ENCODE measurements at regions not wholly inside any gene's neighbourhood (a gene's known extent, or its start where the extent isn't known, plus 50 kb on each side); places are given as distances from the start of the nearest gene placed in this dataset.
"Not testable (repeated sequence)": the region's sequence is repeated elsewhere in the genome, so short reads cannot be mapped to it uniquely, and the experiment has no call there.

DNA sequence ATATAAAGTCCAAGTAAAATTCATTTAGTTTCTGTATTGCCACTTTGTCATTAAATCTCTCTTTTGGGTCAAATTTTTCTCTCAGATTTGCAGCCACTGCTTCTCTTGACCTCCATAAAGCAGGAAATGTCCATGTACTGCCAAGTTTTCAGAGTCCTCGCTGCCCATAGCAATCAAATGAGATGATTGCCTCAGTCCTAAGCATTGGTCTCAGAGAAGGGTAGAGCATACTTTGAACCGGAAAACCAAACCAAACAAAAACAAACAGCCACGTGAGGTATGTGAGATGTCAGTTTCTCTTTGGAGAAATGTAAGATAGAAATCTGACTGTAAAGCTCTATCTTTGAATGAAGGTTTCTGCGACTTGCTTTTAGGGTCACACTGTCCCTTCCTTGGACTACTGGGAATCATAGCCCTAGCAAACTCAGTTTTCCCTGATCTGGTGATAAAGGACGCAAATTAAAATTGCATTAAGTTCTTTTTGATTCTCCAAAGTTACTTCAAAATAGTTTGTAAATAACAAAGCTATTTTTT lies 505.4 kb upstream of the CITED2 start:
- no peak for DNase-seq

DNA sequence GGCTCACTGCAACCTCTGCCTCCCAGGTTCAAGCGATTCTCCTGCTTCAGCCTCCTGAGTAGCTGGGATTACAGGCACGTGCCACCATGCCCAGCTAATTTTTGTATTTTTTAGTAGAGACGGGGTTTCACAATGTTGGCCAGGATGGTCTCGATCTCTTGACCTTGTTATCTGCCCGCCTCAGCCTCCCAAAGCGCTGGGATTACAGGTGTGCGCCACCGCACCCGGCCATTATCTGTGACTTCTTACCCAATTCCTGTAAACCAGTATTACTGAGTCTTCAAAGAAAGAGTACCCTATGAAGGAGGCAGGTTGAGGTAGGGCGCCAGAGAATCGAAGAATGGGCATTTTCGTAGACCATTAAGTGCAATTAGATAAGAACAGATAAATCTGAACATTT lies 504.8 kb upstream of the CITED2 start:
- DNase-seq: not testable (repeated sequence)

DNA sequence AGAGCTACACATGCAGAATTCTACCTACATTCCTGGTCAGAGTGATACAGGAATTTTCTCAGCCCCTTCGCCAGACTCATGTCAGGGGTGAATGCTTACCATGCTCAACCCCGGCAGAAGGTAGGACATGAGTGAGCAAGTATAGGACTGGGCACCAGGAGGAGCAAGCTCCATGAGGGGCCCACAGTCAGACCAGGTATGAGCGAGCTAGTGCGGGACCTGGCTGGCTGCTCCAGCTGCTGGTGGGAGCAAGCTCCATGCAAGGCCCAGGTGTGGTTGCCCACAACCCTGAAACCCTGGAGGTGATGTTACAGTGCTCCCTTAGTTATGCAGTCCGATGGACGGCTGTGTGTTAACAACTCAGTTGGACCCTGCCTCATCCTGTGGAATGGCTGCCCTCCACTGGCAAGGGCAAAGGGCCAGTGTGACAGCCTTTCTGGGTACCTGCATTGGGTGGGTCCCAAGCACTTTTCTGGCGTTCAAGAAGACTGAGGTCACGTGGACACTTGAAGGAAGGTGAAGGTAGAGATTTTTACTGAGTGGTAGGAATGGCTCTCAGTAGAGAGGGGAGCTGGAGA lies 503.5 kb upstream of the CITED2 start:
- no peak for DNase-seq

DNA sequence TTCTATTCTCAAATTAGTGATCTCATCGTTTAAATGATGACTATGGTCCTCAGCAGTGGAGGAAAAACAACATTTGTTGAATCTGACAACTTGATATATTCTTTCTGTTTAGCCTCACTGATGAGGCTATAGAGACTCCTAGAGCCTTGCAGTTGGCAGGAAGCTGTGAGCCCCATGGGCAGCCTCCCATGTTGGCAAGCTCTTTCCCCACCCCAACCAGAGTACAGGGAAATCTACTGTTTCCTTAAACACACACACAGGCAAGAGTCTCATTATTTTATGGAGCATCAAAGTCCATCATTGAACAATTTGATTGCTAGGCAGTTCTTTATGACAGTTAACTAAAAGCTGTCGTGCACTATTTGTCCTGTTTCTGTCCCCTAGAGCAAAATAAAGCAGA lies 498.2 kb upstream of the CITED2 start:
- no peak for DNase-seq

DNA sequence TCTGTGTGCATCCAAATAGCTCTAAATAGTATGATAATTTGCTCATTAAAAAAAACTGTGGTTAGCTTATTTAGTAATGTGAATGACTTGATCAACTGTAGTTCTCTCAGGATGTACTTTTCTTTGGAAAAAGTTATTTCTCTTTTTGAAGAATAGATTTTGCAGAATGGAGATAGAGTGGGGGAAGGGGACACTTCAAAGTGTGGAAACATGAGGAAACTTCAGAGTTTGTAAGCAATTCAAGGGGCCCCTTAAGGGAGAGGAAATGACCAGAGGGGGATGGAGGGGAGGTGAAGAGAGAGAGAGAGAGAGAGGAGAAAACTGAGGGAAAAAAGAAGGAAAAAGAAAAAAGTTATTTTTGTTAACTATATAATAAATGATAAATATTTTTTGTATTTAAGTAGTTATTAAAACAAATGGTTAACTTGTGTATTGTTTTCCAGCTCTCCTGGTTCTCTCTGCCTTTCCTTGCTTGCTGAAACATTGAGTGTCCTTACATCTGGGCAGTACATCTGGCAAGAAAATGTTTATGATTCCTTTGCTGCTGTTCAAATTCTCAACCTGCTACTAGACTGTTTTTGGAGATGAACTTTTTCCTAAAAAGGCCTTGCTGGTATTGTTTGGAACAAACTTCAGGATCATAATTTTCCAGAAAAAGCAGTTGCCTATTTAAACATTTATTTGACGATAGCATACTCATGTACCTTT lies 497.5 kb upstream of the CITED2 start:
- DNase-seq: no peak

DNA sequence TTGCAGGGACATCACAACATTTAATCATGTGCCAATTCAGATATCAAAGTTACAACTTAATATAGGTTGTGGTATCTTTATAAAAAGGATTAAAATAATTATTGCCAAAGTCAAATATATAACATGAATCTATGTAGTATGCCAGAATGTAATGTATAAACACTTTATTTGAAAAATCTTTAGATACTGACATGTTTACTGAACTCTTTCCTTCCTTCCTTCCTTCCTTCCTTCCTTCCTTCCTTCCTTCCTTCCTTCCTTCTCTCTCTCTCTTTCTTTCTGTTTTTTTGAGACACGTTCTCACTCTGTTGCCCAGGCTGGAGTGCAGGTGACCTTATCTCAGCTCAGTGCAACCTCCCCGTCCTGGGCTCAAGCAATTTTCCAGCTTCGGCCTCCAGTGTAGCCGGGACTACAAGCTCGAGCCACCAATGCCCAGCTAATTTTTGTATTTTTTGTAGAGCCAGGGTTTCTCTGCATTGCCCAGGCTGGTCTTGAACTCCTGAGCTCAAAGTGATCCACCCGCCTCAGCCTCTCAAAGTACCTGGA lies 496.8 kb upstream of the CITED2 start:
- DNase-seq: no peak

DNA sequence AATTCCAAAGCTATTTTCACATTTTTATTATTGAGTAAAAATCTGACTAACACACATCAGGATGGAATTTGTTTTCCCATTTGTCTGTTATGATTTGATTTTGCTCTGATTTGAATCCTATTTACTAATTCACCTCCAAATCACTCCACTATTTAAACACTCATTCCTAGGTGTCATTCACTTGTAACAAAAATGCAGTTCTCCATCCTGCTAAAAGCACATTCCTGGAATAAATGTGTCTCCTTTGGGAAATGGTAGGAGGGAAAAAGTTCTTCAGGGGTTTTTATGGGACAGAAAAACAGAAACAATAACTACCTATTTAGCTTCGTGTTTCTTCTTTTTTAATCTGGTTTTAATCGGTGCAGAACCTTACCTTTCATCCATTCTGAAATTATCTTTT lies 494.1 kb upstream of the CITED2 start:
- no peak for DNase-seq

DNA sequence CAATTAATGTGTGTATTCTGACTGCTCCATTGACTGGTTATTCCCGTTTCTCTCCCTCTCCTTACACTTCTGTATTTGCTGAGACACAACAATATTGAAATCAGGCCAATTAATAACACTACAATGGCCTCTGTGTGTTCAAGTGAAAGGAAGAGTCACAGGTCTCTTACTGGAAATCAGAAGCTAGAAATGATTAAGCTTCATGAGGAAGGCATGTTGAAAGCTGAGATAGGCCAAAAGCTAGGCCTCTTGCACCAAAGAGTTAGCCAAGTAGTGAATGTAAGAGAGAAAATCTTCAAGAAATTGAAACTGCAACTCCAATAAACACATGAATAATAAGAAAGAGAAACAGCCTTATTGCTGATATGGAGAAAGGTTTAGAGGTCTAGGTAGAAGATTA lies 489.5 kb upstream of the CITED2 start:
- DNase-seq: no peak

DNA sequence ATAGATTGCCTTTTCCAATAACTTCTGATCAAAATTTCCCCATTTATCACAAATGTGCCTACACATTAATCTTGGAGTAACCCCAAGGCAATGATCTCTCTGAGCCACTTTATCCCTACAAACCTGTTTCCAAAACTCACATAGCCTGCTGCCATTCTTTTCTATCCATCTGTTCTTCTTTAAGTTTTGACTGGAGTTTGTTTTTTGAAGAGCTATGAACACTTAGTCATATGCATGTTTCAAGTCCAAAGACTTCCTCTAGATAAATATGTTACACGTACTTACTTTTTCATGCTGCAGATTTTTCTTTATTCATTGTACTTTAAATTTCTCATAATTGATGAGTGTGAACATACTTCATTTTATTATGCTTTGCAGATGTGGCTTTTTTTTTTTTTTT lies 488.9 kb upstream of the CITED2 start:
- DNase-seq: no peak

DNA sequence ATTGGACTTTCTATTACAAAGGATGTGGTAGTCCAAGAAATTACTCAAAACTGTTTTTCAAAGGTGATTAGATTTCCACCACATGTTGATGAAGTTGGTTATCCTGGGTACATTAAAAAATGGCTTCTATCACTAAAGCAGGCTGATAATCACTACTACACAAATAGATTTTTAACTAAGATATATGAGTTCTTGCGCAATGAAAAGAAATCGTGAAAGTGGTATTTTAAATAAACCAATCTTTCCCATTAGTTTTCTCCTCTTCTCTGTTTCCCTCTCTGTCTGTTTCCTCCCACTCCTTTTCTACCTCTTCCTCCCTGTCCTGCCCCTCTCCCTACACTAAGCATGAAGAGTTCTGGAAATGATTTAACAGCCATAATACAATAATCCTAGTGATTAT lies 487.9 kb upstream of the CITED2 start:
- DNase-seq: no peak

DNA sequence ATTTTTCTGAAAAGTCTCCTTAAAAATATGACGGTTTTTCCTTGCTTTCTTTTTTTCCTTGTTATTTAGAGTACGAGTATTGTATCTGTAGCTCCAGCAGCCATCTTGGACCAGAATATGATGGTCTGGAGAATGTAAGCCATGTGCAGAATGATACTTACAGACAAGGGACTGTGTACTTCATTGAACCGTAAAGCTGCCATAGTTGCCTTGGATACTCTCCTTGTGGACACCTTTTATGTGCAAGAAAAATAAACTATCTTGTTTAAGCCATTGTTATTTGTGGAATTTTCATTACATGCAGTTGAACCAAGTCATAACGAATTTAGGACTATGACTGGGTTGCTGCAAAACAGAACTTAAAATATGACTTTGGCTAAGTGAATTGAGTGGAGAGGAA lies 485.8 kb upstream of the CITED2 start:
- no peak for DNase-seq

DNA sequence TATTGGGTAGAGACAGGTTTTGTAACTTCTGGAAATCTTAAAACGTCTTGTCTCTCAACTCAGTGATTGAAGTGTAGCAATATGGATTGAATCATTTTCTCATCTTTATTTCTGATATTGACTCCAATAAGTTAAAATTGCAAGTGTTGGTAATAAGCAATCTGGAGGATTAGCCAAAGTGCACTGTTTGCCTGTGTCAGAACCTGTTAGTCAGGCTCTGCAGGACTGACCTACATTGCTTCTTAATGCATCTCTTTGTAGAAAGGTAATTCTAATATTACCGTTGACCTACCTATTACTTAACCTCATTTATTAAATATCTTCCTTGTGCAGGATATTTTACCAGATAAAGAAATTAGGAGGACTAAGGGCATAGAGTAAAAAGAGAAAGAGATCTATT lies 484.0 kb upstream of the CITED2 start:
- no peak for DNase-seq

DNA sequence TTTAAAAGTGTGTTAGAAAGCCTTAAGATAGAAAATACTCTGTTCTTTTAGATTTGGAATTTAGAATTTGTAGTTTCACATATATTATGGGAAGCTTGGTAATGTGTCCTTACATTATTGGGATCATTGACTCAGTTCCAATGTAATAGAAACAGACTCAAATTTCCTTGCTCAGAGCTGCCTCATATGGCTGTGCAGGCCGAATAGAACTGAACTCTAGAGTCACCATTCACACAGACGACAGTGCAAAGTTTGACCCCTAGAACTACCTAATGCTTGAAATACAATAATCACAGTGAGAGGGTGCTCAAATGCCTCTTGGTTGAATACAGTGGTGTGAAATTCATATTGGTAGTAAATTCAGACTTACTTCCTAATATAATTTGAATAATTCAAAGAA lies 482.7 kb upstream of the CITED2 start:
- no peak for DNase-seq

DNA sequence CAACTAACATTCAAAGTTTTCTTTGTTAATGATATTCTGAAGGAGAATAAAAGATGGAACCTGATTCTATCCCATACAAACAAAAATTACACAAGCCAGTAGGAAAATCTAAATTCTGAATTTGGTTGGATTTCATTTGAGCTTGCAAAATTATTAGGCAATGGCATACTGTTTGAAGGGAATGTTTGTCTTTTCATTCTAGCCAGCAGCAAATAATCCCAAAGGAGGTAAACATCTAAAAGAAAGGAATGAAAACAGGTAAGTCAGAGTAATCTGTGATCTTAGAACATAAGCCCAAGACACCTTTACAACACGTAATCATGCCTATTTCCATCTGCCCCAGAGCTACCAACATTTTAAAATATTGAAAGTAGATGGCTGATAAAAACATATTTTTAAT lies 482.1 kb upstream of the CITED2 start:
- DNase-seq: no peak

DNA sequence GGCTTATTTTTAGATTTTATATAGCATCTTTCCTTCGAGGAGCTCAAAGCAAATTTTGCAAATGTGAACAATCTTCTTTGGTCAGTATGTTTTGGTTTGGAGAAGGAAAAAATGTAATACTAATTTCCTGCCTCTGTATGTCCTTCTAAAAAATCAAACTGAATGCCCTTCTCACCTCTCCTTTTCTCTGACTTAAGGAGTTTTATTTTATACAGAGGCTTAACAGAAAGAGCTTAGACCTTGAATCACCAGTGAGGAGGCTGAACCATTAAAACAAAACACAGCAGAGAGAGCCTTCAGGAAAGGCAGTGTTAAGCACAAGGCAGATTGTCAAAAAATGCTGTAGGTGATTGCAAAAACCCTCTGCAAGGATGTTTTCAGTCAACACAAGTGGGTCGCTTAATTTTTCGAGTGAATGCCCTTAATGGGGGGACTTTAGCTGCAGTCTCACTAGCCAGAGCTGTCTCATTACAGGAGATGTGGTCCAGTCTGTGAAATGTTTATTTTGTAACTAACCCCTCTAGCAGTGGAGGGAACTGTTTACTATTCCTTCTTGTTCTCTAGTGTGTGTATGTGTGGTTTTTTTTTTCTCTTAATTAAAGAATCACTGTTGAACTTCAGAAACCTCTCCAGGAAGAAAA lies 481.3 kb upstream of the CITED2 start:
- DNase-seq: no peak

DNA sequence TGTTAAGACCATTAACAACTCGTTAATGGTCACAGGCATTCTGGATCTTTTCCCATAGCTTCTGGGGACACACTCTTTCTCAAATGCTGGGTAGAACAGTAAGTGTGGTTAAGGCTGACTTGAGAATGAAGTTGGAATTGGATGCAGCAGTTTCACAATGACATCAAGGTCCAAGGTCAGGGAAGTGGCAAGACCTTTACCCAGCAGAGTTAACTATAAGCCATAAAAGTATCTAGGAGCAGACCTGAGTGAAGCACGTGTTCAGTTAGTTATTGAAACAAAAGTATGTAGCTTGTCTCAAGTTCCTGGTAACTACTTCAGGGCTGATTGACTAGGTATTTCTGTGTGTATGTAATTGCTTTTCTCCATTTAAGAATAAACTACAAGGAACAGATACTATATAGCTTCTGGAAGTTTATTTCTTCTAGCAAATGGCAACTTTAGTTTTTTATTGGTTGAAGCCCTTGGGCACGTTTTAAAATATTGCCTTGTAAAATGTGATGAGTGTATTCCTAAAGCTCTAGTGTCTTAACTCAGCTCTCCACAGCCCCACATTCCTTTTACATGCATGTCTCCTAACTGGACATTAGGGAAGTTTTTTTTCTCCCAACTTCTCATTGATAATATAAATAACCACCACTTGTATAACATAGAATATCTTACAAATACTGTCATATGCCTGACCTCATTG lies 479.0 kb upstream of the CITED2 start:
- no peak for DNase-seq

DNA sequence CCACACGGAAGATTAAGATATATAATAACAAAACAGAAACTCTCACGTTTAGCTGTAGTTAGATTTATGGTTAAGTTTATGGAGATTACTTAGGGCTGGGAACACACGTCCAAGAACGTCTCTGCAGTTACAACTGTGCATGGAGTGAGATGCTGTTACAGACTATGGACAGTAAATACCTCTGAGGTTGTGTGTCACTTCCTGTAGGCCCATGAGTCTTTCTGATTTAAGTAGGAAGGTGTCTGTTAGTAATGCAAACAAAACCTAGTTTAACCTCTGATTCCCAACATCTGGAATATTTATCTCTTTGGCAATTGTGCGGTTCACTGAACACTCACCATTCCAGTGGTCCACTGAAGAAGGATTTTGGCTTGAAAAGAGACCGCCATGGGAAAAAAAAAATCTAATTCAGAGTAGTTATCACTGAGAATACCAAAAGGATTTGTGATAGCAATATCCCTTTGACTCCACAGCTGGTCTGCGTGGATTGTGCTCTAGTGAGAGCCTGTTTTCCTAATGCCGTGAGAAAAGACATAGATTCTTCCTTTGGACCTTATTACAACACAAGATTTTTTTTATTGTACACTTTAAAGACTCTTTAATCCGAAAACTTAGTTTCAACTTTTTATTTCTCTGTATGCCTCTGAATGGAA lies 478.2 kb upstream of the CITED2 start:
- DNase-seq: no peak

DNA sequence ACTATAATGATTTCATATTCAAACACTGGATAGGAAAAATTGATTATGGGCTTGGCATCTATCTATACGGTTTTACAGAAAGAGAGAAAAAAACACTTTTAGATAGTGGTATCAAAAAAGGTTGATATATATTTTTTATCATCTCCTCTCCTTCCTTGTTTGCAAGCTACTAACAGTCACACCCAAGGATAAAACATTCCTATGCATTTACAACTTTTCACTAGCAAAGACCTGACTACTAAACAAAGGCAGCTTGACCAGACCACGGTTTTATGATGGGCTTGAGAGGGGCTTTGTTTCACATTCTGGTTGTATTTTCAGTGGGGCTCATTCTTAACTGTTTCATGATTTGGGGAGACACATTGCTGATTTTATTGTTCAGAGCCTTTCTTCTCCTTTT lies 477.6 kb upstream of the CITED2 start:
- no peak for DNase-seq

DNA sequence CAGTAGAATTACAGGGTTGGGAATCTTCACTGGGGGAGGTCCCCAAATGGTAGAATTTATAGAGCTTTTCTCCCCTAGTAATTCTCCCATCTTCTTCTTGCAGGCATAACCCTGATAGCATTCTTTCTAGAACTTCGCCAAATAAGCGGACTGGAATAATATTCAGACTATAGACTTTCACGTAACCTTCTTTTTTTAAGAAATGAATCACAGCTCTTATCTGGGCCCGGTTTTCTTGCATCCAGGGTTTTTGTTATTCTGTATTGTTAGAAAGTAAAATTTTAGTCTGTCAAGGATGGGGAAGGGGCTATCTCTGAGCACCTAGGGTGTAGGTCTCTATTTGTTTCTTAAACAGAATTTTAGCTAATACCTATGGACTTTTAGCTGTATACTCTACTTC lies 476.8 kb upstream of the CITED2 start:
- no peak for DNase-seq

DNA sequence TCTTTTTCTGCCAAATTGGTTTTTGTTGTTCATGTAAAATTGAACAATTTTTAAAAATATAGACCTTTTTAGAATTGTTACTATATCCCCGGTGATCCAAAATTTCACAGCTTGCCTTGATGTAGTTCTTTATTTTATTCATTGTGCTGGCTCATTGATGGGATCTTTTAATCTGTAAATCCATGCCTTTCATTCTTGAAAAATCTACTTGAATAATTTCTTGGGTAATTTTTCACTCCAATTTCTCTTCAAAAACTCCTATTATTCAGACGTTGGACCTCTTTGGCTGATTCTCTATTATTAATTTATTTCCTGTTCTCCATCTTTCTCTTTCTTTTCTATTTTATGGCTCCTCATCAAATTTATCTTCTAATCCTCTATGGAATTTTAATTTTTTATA lies 476.1 kb upstream of the CITED2 start:
- DNase-seq: no peak

DNA sequence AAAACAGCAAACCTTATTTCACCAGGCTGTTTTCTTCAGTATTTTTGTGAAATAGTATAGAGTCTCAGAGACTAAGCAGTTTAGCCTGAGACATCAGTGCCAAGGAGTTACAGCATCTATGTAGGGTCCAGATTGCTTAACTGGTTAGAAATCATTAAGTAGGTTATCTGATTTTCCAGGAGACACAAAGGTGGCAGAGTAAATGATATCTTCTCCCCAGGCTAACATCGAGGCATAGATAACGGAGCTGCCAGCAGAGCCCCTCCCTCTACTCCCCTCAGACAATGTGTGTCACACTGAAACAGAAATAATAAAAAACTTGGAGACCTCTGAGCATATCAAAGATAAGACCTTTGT lies 473.0 kb upstream of the CITED2 start:
- no peak for DNase-seq

DNA sequence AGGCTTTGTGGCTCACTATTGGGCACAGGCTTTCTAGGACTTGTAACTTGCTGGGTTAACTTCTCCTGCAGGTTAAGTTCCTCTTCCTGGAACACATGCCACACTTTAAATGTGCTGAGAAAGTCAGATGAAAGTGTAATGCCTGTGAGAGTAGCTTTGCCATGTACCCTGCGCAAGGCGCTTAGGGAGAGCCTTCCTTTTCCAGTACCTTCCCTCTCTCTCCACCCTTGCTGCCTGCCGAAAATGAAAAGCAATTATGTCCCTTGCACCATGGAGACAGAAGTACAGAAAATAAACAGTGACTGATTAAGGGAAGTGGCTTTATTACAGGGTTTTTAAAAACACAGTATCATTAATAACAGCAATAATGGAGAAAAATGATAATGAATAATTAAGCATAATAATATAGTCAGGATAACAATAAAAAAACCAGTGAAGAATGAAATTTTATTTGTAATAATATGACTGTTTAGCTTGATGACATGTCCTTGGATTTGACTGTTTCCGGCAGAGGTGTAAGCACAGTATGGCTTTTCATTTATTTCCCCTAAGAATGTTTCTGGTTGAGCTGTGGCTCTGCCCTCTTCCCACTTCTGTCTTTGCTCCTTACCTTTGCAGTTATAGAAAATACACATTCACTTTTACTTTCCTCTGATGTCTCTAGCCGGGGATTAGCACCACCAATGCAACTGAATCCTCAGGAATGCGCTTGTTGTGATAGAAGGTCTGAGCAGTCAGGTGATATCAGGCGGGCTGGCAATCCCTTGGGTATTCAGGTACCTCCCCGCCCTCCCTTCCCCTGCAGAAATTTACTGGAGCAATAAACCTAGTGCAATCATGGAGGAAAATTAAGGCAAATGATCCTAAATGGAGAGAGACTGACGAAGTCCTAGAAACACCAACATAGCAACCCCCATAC lies 472.3 kb upstream of the CITED2 start:
- no peak for DNase-seq

All from NCI-H510A (cell line).